ENCODE measurements at regions not wholly inside any gene's neighbourhood (a gene's known extent, or its start where the extent isn't known, plus 50 kb on each side); places are given as distances from the start of the nearest gene placed in this dataset.

- Histone ChIP-seq H3K79me2 (ENCODE audit: insufficient read depth) (no peaks in the 10 kb centered on the region), H4K20me1 (ENCODE audit: insufficient read depth) (no peaks in the 10 kb centered on the region), H3F3A (ENCODE audit: insufficient read depth) (no peaks in the 10 kb centered on the region), H3K4me1 (ENCODE audit: insufficient read depth) (no peaks in the 10 kb centered on the region), H3K9me3 (ENCODE audit: low read depth) (no peaks in the 10 kb centered on the region), H3K36me3 (ENCODE audit: low read depth) (no peaks in the 10 kb centered on the region), H3K27me3 (replicated peaks; ENCODE audit: insufficient read depth) (no peaks in the 10 kb centered on the region), H3K4me2 (ENCODE audit: unreplicated experiment) (no peak overlapping the region), H2AFZ (no peak overlapping the region), H3K9ac (no peak overlapping the region), H3K9me2 (ENCODE audit: insufficient read depth) (no peaks in the 10 kb centered on the region), H3K27ac (no peak overlapping the region), H3K4me3 (no peak overlapping the region)
- in situ Hi-C loops (cut with MboI), result no loop called here
- 23 to 34% methylated on average over 6 of the region's 6 CpGs for WGBS, 2 experiments (ENCODE audit: low coverage in 1 of 2, low lambda C conversion rate in 2 of 2, missing lambda C conversion rate in 2 of 2)
- TF ChIP-seq EZH2 (IDR thresholded peaks at IDR 0.05; ENCODE audit: insufficient read depth, poor library complexity, severe bottlenecking), result no peak
- TF ChIP-seq EZH2phosphoT487 (IDR thresholded peaks at IDR 0.05; ENCODE audit: insufficient read depth, low read depth), result no peak
- no peak for DNase-seq
Observed at GRCh38 chr5:6252581-6252980, 125.8 kb downstream of the MED10 start.

GRCh38 chr5:6251565-6252102 is 126.7 kb downstream of the MED10 start:
- Histone ChIP-seq H3K4me2 (ENCODE audit: unreplicated experiment) (no peak overlapping the region), H3K79me2 (ENCODE audit: insufficient read depth) (no peaks in the 10 kb centered on the region), H3K4me3 (no peak overlapping the region), H3F3A (ENCODE audit: insufficient read depth) (no peaks in the 10 kb centered on the region), H2AFZ (no peak overlapping the region), H3K9me3 (ENCODE audit: low read depth) (no peaks in the 10 kb centered on the region), H3K9me2 (ENCODE audit: insufficient read depth) (no peaks in the 10 kb centered on the region), H4K20me1 (ENCODE audit: insufficient read depth) (no peaks in the 10 kb centered on the region), H3K27ac (no peak overlapping the region), H3K36me3 (ENCODE audit: low read depth) (no peaks in the 10 kb centered on the region), H3K4me1 (ENCODE audit: insufficient read depth) (no peaks in the 10 kb centered on the region), H3K9ac (no peak overlapping the region), H3K27me3 (replicated peaks; ENCODE audit: insufficient read depth) (no peaks in the 10 kb centered on the region)
- no peak for DNase-seq
- TF ChIP-seq EZH2phosphoT487 (IDR thresholded peaks at IDR 0.05; ENCODE audit: insufficient read depth, low read depth) (no peak), EZH2 (IDR thresholded peaks at IDR 0.05; ENCODE audit: insufficient read depth, poor library complexity, severe bottlenecking) (no peak)
- WGBS, 2 experiments (ENCODE audit: low coverage in 1 of 2, low lambda C conversion rate in 2 of 2, missing lambda C conversion rate in 2 of 2), result 15 to 31% methylated on average over 7 of the region's 7 CpGs
- in situ Hi-C loops (cut with MboI), result no loop called here

- H3K4me2 ChIP-seq (ENCODE audit: unreplicated experiment), result no peak overlapping the region
- no peaks in the 10 kb centered on the region for H3K79me2 ChIP-seq (ENCODE audit: insufficient read depth)
- H3K27ac ChIP-seq, result no peak overlapping the region
- no peak overlapping the region for H3K4me3 ChIP-seq
- no peaks in the 10 kb centered on the region for H3K36me3 ChIP-seq (ENCODE audit: low read depth)
- in situ Hi-C loops (cut with MboI), result no loop called here
- WGBS, 2 experiments (ENCODE audit: low coverage in 1 of 2, low lambda C conversion rate in 2 of 2, missing lambda C conversion rate in 2 of 2), result 19 to 23% methylated on average over 6 to 7 of the region's 7 CpGs
- no peaks in the 10 kb centered on the region for H3K4me1 ChIP-seq (ENCODE audit: insufficient read depth)
- H3K9me3 ChIP-seq (ENCODE audit: low read depth), result no peaks in the 10 kb centered on the region
- TF ChIP-seq EZH2 (IDR thresholded peaks at IDR 0.05; ENCODE audit: insufficient read depth, poor library complexity, severe bottlenecking) (no peak), EZH2phosphoT487 (IDR thresholded peaks at IDR 0.05; ENCODE audit: insufficient read depth, low read depth) (no peak)
- H4K20me1 ChIP-seq (ENCODE audit: insufficient read depth), result no peaks in the 10 kb centered on the region
- no peaks in the 10 kb centered on the region for H3K27me3 ChIP-seq (replicated peaks; ENCODE audit: insufficient read depth)
- no peak overlapping the region for H3K9ac ChIP-seq
- H3F3A ChIP-seq (ENCODE audit: insufficient read depth), result no peaks in the 10 kb centered on the region
- no peaks in the 10 kb centered on the region for H3K9me2 ChIP-seq (ENCODE audit: insufficient read depth)
- DNase-seq, result no peak
- H2AFZ ChIP-seq, result no peak overlapping the region
Observed at GRCh38 chr5:6250121-6250520, 128.2 kb downstream of the MED10 start.

GRCh38 chr5:6248132-6248531 is 130.2 kb downstream of the MED10 start:
- DNase-seq, result no peak
- H3K9ac ChIP-seq, result no peak overlapping the region
- in situ Hi-C loops (cut with MboI), result no loop called here
- H3F3A ChIP-seq (ENCODE audit: insufficient read depth), result no peaks in the 10 kb centered on the region
- H3K4me1 ChIP-seq (ENCODE audit: insufficient read depth), result no peaks in the 10 kb centered on the region
- H3K4me3 ChIP-seq, result no peak overlapping the region
- no peaks in the 10 kb centered on the region for H3K27me3 ChIP-seq (replicated peaks; ENCODE audit: insufficient read depth)
- H3K27ac ChIP-seq, result no peak overlapping the region
- H2AFZ ChIP-seq, result no peak overlapping the region
- H3K4me2 ChIP-seq (ENCODE audit: unreplicated experiment), result no peak overlapping the region
- H4K20me1 ChIP-seq (ENCODE audit: insufficient read depth), result no peaks in the 10 kb centered on the region
- 29 to 32% methylated on average over 5 of the region's 5 CpGs for WGBS, 2 experiments (ENCODE audit: low coverage in 1 of 2, low lambda C conversion rate in 2 of 2, missing lambda C conversion rate in 2 of 2)
- TF ChIP-seq EZH2 (IDR thresholded peaks at IDR 0.05; ENCODE audit: insufficient read depth, poor library complexity, severe bottlenecking) (no peak), EZH2phosphoT487 (IDR thresholded peaks at IDR 0.05; ENCODE audit: insufficient read depth, low read depth) (no peak)
- H3K9me3 ChIP-seq (ENCODE audit: low read depth), result no peaks in the 10 kb centered on the region
- H3K9me2 ChIP-seq (ENCODE audit: insufficient read depth), result no peaks in the 10 kb centered on the region
- H3K79me2 ChIP-seq (ENCODE audit: insufficient read depth), result no peaks in the 10 kb centered on the region
- no peaks in the 10 kb centered on the region for H3K36me3 ChIP-seq (ENCODE audit: low read depth)

Data from GM23248 (cell line).